ENCODE measurements at regions not wholly inside any gene's neighbourhood (a gene's known extent, or its start where the extent isn't known, plus 50 kb on each side); places are given as distances from the start of the nearest gene placed in this dataset.

- Histone ChIP-seq H2BK120ac (ENCODE audit: low read depth, low read length, poor library complexity, severe bottlenecking) (no peak overlapping the region), H3K4ac (ENCODE audit: low read depth, low read length) (no peak overlapping the region), H3K9me3 (ENCODE audit: control insufficient read depth, low read depth, low read length) (no peaks in the 10 kb centered on the region), H3T11ph (ENCODE audit: low read length) (no peak overlapping the region), H3K56ac (ENCODE audit: insufficient read length, low read depth, low read length) (no peak overlapping the region), H2AFZ (ENCODE audit: low read length) (no peak overlapping the region), H4K91ac (ENCODE audit: insufficient read length, low read depth, low read length) (no peak overlapping the region), H3K79me2 (ENCODE audit: insufficient read depth, low read length) (no peaks in the 10 kb centered on the region), H2BK20ac (ENCODE audit: low read depth, low read length, poor library complexity, severe bottlenecking) (no peak overlapping the region), H2BK12ac (ENCODE audit: insufficient read length, low read depth, low read length) (no peak overlapping the region), H3K4me2 (ENCODE audit: insufficient read depth, insufficient read length, low read length) (no peak overlapping the region), H4K5ac (ENCODE audit: insufficient read length, low read depth, low read length) (no peak overlapping the region), H4K8ac (replicated peaks; ENCODE audit: insufficient read length, low read depth, low read length) (no peak overlapping the region), H3K27me3 (ENCODE audit: insufficient read depth, low read length) (no peaks in the 10 kb centered on the region), H3K18ac (ENCODE audit: insufficient read length, low read depth, low read length) (no peak overlapping the region), H3K9ac (ENCODE audit: extremely low read depth, insufficient read length, low read length) (no peak overlapping the region), H3K14ac (ENCODE audit: insufficient read depth, low read length) (no peak overlapping the region), H2BK5ac (ENCODE audit: insufficient read length, low read length) (no peak overlapping the region), H2AK5ac (ENCODE audit: insufficient read length, low read length) (no peak overlapping the region), H4K20me1 (ENCODE audit: control insufficient read depth, insufficient read depth, insufficient read length) (no peaks in the 10 kb centered on the region), H3K23ac (ENCODE audit: insufficient read length, low read depth, low read length) (no peak overlapping the region), H3K4me1 (ENCODE audit: insufficient read depth, low read length) (no peaks in the 10 kb centered on the region), H2BK15ac (ENCODE audit: low read depth, low read length) (no peak overlapping the region), H3K27ac (ENCODE audit: insufficient read length, low read depth, low read length) (no peak overlapping the region), H3K23me2 (ENCODE audit: insufficient read length, low read depth, low read length, poor library complexity, severe bottlenecking) (no peaks in the 10 kb centered on the region), H3K79me1 (ENCODE audit: insufficient read depth, low read depth, low read length, poor library complexity, severe bottlenecking) (no peaks in the 10 kb centered on the region)
- Mint-ChIP-seq H3K27me3 (ENCODE audit: low read depth) (no peaks in the 10 kb centered on the region), H3K4me3 (no peak overlapping the region), H3K4me1 (peaks cover 19 to 22% of the 10 kb centered on the region in 2 experiments), H3K9me3 (no peaks in the 10 kb centered on the region), H3K36me3 (ENCODE audit: insufficient read depth in 1 of 3, low read depth in 3 of 3) (no peaks in the 10 kb centered on the region), H3K27ac (peak overlapping the region; percentile 81 to 91 (median 87); a peak in 5 of 7 replicates)
- TF ChIP-seq, protein P1, sequence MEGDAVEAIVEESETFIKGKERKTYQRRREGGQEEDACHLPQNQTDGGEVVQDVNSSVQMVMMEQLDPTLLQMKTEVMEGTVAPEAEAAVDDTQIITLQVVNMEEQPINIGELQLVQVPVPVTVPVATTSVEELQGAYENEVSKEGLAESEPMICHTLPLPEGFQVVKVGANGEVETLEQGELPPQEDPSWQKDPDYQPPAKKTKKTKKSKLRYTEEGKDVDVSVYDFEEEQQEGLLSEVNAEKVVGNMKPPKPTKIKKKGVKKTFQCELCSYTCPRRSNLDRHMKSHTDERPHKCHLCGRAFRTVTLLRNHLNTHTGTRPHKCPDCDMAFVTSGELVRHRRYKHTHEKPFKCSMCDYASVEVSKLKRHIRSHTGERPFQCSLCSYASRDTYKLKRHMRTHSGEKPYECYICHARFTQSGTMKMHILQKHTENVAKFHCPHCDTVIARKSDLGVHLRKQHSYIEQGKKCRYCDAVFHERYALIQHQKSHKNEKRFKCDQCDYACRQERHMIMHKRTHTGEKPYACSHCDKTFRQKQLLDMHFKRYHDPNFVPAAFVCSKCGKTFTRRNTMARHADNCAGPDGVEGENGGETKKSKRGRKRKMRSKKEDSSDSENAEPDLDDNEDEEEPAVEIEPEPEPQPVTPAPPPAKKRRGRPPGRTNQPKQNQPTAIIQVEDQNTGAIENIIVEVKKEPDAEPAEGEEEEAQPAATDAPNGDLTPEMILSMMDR (conservative IDR thresholded peaks at IDR 0.05): no peak
- no peak for DNase-seq
Observed at GRCh38 chr4:133801883-133802282, 399.7 kb downstream of the PABPC4L start.

Measured in H9 (cell line).